Nephron progenitor cell (in vitro differentiated cells): ENCODE measurements at regions not wholly inside any gene's neighbourhood (a gene's known extent, or its start where the extent isn't known, plus 50 kb on each side); places are given as distances from the start of the nearest gene placed in this dataset.

Experiments used
- DNase-seq: peaks from one replicate; pipeline ENCODE4 v3.0.0; 2021
- H3K27ac Mint-ChIP-seq: 2 replicates; pipeline ENCODE4 v1.8.0; 2021; ENCODE audit warnings: mild to moderate bottlenecking, moderate library complexity, mixed read lengths
- H3K27me3 Mint-ChIP-seq: 2 replicates; pipeline ENCODE4 v1.8.0; 2021; ENCODE audit warnings: mild to moderate bottlenecking, low read depth, mixed read lengths; ENCODE audit not compliant: poor library complexity
- H3K36me3 Mint-ChIP-seq: 2 replicates; pipeline ENCODE4 v1.8.0; 2021; ENCODE audit warnings: low read depth, mixed read lengths
- H3K4me1 Mint-ChIP-seq: 2 replicates; pipeline ENCODE4 v1.8.0; 2021; ENCODE audit warnings: mixed read lengths
- H3K4me3 Mint-ChIP-seq: 2 replicates; pipeline ENCODE4 v1.8.0; 2021; ENCODE audit warnings: mild to moderate bottlenecking, moderate library complexity, mixed read lengths
- H3K9me3 Mint-ChIP-seq: 2 replicates; pipeline ENCODE4 v1.8.0; 2021; ENCODE audit warnings: mild to moderate bottlenecking, moderate library complexity, mixed read lengths
- TF ChIP-seq, protein P1 (sequence below): fragments of 200-600 bp; sonication (generic); IDR thresholded peaks from 2 replicates; pipeline ENCODE4 v1.5.0; 2021; ENCODE audit warnings: antibody characterized with exemption

DNA sequence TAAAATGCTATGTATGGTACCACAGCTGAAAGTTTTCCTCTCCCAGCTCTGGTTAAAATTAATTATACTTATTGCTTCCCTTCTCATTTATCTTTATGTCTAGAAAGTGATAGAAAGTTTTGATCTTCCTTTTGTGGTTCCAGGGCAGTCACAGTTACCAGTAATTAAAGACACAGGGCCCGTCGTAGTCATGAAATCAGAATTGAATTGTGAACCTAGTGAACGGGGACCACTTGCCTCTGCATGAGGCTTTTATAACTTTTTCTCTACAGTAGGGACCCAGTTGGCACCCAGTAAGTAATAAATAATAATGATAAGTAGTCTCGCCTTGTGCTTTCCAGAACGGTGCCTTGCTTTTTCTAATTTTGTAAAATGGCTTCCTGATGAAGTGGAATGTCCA lies 231.7 kb upstream of the SATB1 start:
- DNase-seq: no peak
- Mint-ChIP-seq H3K4me1 (peaks cover 10% of the 10 kb centered on the region), H3K27ac (no peak overlapping the region), H3K36me3 (no peaks in the 10 kb centered on the region), H3K27me3 (peaks cover 9% of the 10 kb centered on the region), H3K4me3 (no peak overlapping the region), H3K9me3 (peaks cover 4% of the 10 kb centered on the region)
- TF ChIP-seq, protein P1, sequence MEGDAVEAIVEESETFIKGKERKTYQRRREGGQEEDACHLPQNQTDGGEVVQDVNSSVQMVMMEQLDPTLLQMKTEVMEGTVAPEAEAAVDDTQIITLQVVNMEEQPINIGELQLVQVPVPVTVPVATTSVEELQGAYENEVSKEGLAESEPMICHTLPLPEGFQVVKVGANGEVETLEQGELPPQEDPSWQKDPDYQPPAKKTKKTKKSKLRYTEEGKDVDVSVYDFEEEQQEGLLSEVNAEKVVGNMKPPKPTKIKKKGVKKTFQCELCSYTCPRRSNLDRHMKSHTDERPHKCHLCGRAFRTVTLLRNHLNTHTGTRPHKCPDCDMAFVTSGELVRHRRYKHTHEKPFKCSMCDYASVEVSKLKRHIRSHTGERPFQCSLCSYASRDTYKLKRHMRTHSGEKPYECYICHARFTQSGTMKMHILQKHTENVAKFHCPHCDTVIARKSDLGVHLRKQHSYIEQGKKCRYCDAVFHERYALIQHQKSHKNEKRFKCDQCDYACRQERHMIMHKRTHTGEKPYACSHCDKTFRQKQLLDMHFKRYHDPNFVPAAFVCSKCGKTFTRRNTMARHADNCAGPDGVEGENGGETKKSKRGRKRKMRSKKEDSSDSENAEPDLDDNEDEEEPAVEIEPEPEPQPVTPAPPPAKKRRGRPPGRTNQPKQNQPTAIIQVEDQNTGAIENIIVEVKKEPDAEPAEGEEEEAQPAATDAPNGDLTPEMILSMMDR: no peak

DNA sequence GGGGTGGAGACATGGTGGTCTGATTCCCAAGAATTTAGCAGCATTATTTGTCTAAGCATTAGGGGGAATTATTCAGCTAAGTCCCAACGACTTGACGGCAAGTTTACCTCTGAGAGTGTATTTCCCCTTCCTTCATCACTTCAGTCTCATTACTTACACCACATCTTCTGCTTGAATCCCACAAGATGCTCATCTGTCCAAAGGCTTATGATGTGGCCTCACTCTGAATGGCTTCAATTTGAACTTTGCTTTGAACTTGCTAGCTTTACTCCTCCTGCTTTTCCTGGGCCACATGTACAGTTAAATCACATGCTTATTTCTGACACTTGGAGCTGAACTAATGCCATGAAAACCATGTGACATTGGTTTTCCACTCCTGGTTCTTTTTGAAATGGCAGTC lies 231.3 kb upstream of the SATB1 start:
- Mint-ChIP-seq H3K27ac (no peak overlapping the region), H3K9me3 (no peaks in the 10 kb centered on the region), H3K36me3 (no peaks in the 10 kb centered on the region), H3K27me3 (peaks cover 8% of the 10 kb centered on the region), H3K4me3 (no peak overlapping the region), H3K4me1 (peaks cover 10% of the 10 kb centered on the region)
- DNase-seq: no peak
- TF ChIP-seq, protein P1: no peak

DNA sequence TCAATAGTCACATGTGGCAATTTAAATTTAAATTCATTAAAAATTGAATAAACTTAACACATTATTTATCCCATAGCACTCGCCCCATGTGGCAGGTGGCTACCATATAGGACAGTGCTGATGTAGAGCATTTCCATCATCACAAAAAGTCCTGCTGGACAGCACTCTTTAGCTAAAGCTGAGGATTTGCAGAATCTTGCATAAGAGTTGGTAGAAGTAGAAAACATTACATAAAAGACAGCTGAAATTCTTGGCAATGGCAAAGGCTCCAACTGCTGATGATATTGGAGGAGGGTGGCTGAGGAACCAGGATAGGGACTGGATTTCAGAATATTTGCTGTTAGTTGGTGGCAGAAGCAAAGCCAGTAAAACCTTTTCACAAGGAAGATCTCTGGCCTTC lies 230.7 kb upstream of the SATB1 start:
- DNase-seq: no peak
- Mint-ChIP-seq H3K9me3 (no peaks in the 10 kb centered on the region), H3K36me3 (no peaks in the 10 kb centered on the region), H3K4me3 (no peak overlapping the region), H3K27ac (no peak overlapping the region), H3K4me1 (peaks cover 10% of the 10 kb centered on the region), H3K27me3 (peaks cover 4% of the 10 kb centered on the region)
- TF ChIP-seq, protein P1: no peak

DNA sequence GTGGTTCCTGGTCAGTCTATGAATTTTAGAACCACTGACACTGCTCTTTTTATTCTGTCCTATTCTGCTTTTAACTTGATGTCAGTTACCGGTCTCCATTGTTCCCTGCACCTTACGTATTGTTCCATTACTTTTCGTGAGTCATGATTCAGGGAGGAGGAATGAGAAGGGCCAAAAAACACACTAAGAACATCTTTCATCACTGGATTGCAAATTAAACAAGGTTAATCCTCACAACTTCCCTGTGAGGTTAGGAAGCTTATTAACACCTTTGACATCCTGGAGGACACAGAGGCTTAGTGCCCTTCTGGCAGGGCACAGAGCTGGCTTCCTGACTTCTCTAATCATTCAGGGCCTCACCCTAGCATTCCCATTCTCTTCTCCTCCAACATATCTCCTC lies 227.6 kb upstream of the SATB1 start:
- no peaks in the 10 kb centered on the region for H3K36me3 Mint-ChIP-seq
- H3K4me1 Mint-ChIP-seq: no peaks in the 10 kb centered on the region
- peaks cover 4% of the 10 kb centered on the region for H3K27me3 Mint-ChIP-seq
- DNase-seq: no peak
- TF ChIP-seq, protein P1: no peak
- H3K27ac Mint-ChIP-seq: no peak overlapping the region
- H3K9me3 Mint-ChIP-seq: no peaks in the 10 kb centered on the region
- no peak overlapping the region for H3K4me3 Mint-ChIP-seq

DNA sequence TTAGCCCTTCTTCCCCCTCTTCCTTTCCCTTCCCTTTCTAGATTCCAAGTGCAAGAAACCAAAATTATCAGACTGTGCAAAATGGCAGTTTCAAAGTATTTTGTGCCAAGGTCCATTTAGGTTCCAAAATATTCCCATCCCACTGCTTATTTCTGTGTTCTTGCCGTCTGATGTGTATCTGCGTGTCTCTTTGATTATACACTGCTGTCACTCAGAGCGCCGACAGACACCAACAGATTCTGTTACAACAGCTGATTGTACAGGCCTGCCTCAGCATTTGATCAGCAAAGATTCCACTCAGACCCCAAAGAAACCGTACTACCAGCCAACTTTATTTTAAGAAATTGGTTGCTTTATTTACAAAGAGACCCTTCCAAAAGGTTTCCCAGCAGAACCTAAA lies 225.6 kb upstream of the SATB1 start:
- H3K27me3 Mint-ChIP-seq: peaks cover 9% of the 10 kb centered on the region
- TF ChIP-seq, protein P1: no peak
- H3K36me3 Mint-ChIP-seq: no peaks in the 10 kb centered on the region
- no peaks in the 10 kb centered on the region for H3K9me3 Mint-ChIP-seq
- no peaks in the 10 kb centered on the region for H3K4me1 Mint-ChIP-seq
- H3K27ac Mint-ChIP-seq: no peak overlapping the region
- H3K4me3 Mint-ChIP-seq: no peak overlapping the region
- DNase-seq: no peak

DNA sequence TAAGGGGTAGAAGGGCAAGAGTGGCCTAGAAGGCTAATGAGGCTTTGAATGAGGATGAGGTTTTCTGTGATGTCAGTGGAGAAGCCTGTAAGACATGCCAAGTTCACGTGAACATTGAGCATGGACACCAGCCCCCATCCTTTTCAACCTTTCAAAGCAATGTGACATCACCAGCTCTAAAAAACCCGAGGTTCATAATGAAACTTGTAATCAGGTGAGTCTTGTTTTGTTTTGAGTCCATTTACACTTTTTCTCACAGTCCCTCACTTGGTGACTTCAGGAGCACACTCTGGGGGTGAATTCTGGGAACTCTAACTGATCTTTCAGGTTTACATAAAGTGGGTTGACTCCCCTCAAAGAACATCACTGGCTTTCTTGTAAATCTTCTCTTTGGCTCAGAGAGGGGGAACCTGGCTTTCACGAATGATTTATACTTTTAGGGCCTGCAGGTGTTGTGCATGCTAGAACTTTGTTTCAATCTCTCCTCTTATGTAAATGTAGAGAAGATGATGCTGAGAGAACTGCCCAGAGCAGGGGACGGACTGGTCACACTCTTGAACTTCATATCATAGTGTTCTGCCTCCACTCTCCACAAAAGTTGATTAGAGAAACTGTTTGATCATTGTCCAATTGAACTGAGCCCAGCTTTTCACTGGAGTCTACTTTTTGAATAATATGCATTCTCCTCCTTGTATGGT lies 224.7 kb upstream of the SATB1 start:
- Mint-ChIP-seq H3K36me3 (no peaks in the 10 kb centered on the region), H3K4me1 (no peaks in the 10 kb centered on the region), H3K27ac (no peak overlapping the region), H3K4me3 (no peak overlapping the region), H3K9me3 (no peaks in the 10 kb centered on the region), H3K27me3 (peaks cover 9% of the 10 kb centered on the region)
- TF ChIP-seq, protein P1: no peak
- DNase-seq: no peak
